ENCODE measurements at regions not wholly inside any gene's neighbourhood (a gene's known extent, or its start where the extent isn't known, plus 50 kb on each side); places are given as distances from the start of the nearest gene placed in this dataset.

DNA sequence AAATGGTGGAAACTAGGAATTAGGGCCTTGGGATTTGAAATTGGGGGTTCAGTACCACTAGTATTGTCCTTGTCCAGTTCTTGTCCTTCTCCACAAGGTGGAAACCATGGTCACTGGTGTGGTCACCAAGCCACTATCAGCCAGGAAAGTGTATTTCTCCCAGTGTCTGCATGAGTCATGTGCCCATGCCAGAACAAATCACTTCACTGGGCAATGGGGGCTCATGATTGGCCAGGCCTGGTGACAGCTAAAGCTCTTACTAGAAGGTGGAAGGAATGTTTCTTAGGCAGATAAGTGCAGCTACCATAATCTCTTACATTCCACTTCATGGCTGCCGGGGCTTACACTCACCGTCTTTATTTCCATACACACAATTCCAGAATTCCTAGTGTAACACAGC is 124.8 kb upstream of the TACR1 start:
- Mint-ChIP-seq H3K9me3 (no peaks in the 10 kb centered on the region), H3K36me3 (no peaks in the 10 kb centered on the region), H3K4me1 (peaks cover 29% of the 10 kb centered on the region), H3K4me3 (no peak overlapping the region), H3K27ac (no peak overlapping the region), H3K27me3 (ENCODE audit: low read depth) (no peaks in the 10 kb centered on the region)
- ChIA-PET POLR2A (no interaction called here), CTCF (no interaction called here)
- no peak for TF ChIP-seq CTCF (IDR thresholded peaks at IDR 0.05)
- no peak for TF ChIP-seq ATF1 (CRISPR knock-in tag; IDR thresholded peaks at IDR 0.05)
- TF ChIP-seq ZNF219 (CRISPR knock-in tag; IDR thresholded peaks at IDR 0.05; ENCODE audit: borderline replicate concordance): no peak
- TF ChIP-seq OVOL2 (CRISPR knock-in tag; IDR thresholded peaks at IDR 0.05; ENCODE audit: borderline replicate concordance): no peak
- no peak for TF ChIP-seq FOXP1 (CRISPR knock-in tag; IDR thresholded peaks at IDR 0.05; ENCODE audit: borderline replicate concordance)
- TF ChIP-seq IRF2 (CRISPR knock-in tag; IDR thresholded peaks at IDR 0.05; ENCODE audit: borderline replicate concordance, low read depth): no peak
- no peak for TF ChIP-seq ZNF232 (CRISPR knock-in tag; IDR thresholded peaks at IDR 0.05)
- TF ChIP-seq KAT7 (CRISPR knock-in tag; IDR thresholded peaks at IDR 0.05; ENCODE audit: borderline replicate concordance): no peak
- TF ChIP-seq, protein P1, sequence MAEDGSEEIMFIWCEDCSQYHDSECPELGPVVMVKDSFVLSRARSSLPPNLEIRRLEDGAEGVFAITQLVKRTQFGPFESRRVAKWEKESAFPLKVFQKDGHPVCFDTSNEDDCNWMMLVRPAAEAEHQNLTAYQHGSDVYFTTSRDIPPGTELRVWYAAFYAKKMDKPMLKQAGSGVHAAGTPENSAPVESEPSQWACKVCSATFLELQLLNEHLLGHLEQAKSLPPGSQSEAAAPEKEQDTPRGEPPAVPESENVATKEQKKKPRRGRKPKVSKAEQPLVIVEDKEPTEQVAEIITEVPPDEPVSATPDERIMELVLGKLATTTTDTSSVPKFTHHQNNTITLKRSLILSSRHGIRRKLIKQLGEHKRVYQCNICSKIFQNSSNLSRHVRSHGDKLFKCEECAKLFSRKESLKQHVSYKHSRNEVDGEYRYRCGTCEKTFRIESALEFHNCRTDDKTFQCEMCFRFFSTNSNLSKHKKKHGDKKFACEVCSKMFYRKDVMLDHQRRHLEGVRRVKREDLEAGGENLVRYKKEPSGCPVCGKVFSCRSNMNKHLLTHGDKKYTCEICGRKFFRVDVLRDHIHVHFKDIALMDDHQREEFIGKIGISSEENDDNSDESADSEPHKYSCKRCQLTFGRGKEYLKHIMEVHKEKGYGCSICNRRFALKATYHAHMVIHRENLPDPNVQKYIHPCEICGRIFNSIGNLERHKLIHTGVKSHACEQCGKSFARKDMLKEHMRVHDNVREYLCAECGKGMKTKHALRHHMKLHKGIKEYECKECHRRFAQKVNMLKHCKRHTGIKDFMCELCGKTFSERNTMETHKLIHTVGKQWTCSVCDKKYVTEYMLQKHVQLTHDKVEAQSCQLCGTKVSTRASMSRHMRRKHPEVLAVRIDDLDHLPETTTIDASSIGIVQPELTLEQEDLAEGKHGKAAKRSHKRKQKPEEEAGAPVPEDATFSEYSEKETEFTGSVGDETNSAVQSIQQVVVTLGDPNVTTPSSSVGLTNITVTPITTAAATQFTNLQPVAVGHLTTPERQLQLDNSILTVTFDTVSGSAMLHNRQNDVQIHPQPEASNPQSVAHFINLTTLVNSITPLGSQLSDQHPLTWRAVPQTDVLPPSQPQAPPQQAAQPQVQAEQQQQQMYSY (CRISPR knock-in tag; IDR thresholded peaks at IDR 0.05): no peak
- TF ChIP-seq, protein P2, sequence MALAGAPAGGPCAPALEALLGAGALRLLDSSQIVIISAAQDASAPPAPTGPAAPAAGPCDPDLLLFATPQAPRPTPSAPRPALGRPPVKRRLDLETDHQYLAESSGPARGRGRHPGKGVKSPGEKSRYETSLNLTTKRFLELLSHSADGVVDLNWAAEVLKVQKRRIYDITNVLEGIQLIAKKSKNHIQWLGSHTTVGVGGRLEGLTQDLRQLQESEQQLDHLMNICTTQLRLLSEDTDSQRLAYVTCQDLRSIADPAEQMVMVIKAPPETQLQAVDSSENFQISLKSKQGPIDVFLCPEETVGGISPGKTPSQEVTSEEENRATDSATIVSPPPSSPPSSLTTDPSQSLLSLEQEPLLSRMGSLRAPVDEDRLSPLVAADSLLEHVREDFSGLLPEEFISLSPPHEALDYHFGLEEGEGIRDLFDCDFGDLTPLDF (CRISPR knock-in tag; IDR thresholded peaks at IDR 0.05): no peak
- no peak for TF ChIP-seq ESRRA (CRISPR knock-in tag; IDR thresholded peaks at IDR 0.05; ENCODE audit: borderline replicate concordance)
- no peak for TF ChIP-seq ZNF423 (CRISPR knock-in tag; IDR thresholded peaks at IDR 0.05)
- TF ChIP-seq, protein P3, sequence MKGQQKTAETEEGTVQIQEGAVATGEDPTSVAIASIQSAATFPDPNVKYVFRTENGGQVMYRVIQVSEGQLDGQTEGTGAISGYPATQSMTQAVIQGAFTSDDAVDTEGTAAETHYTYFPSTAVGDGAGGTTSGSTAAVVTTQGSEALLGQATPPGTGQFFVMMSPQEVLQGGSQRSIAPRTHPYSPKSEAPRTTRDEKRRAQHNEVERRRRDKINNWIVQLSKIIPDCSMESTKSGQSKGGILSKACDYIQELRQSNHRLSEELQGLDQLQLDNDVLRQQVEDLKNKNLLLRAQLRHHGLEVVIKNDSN (CRISPR knock-in tag; IDR thresholded peaks at IDR 0.05): no peak
- TF ChIP-seq, protein P4, sequence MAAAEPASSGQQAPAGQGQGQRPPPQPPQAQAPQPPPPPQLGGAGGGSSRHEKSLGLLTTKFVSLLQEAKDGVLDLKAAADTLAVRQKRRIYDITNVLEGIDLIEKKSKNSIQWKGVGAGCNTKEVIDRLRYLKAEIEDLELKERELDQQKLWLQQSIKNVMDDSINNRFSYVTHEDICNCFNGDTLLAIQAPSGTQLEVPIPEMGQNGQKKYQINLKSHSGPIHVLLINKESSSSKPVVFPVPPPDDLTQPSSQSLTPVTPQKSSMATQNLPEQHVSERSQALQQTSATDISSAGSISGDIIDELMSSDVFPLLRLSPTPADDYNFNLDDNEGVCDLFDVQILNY (CRISPR knock-in tag; IDR thresholded peaks at IDR 0.05): no peak
- TF ChIP-seq IRF1 (CRISPR knock-in tag; IDR thresholded peaks at IDR 0.05): no peak
- TF ChIP-seq FOXK1 (CRISPR knock-in tag; IDR thresholded peaks at IDR 0.05): no peak
- TF ChIP-seq ATF2 (CRISPR knock-in tag; IDR thresholded peaks at IDR 0.05; ENCODE audit: borderline replicate concordance, low read depth): no peak
- no peak for DNase-seq (ENCODE audit: low spot score)
- no peak for ATAC-seq
